ENCODE measurements at regions not wholly inside any gene's neighbourhood (a gene's known extent, or its start where the extent isn't known, plus 50 kb on each side); places are given as distances from the start of the nearest gene placed in this dataset.

- TF ChIP-seq EZH2 (IDR thresholded peaks at IDR 0.05) = no peak
- TF ChIP-seq POLR2AphosphoS5 (IDR thresholded peaks at IDR 0.05; ENCODE audit: borderline replicate concordance, low read depth, low read length) = no peak
- TF ChIP-seq FOXP2 (optimal IDR thresholded peaks at IDR 0.05; ENCODE audit: control extremely low read depth, extremely low read length, insufficient read depth) = no peak
Observed at GRCh38 chr7:51543801-51544553, 227.4 kb upstream of the COBL start.
